OCI-LY1 (cell line): ENCODE measurements at regions not wholly inside any gene's neighbourhood (a gene's known extent, or its start where the extent isn't known, plus 50 kb on each side); places are given as distances from the start of the nearest gene placed in this dataset.
"Not testable (repeated sequence)": the region's sequence is repeated elsewhere in the genome, so short reads cannot be mapped to it uniquely, and the experiment has no call there.

Experiments used
- H2AFZ ChIP-seq: fragments of 200-600 bp; sonication (generic), shearing (Covaris generic); 2 replicates; pipeline ENCODE4 v1.6.0; 2014; ENCODE audit warnings: antibody characterized with exemption, mild to moderate bottlenecking, low read length
- H3F3A ChIP-seq: fragments of 200-600 bp; sonication (generic), shearing (Covaris generic); 2 replicates; pipeline ENCODE4 v1.6.0; 2014; ENCODE audit warnings: mild to moderate bottlenecking, antibody characterized with exemption, low read length, moderate library complexity; ENCODE audit not compliant: insufficient read depth
- H3K27ac ChIP-seq: fragments of 200-600 bp; sonication (generic); 2 replicates; pipeline ENCODE4 v1.5.1; 2014; ENCODE audit warnings: low read length, mixed run types, mild to moderate bottlenecking, low read depth; ENCODE audit not compliant: poor library complexity, severe bottlenecking
- H3K27me3 ChIP-seq: fragments of 200-600 bp; sonication (generic); 2 replicates; pipeline ENCODE4 v1.6.0; 2014; ENCODE audit warnings: antibody characterized with exemption, mild to moderate bottlenecking, low read length, moderate library complexity; ENCODE audit not compliant: insufficient read depth
- H3K36me3 ChIP-seq: fragments of 200-600 bp; sonication (generic); 2 replicates; pipeline ENCODE4 v1.6.1; 2014; ENCODE audit warnings: mild to moderate bottlenecking, antibody characterized with exemption, low read length, moderate library complexity, mixed read lengths; ENCODE audit not compliant: insufficient read depth
- H3K4me1 ChIP-seq: fragments of 200-600 bp; sonication (generic); 2 replicates; pipeline ENCODE4 v1.5.1; 2014; ENCODE audit warnings: mild to moderate bottlenecking, low read length, moderate library complexity; ENCODE audit not compliant: insufficient read depth, severe bottlenecking
- H3K4me2 ChIP-seq: fragments of 200-600 bp; sonication (generic), shearing (Covaris generic); 2 replicates; pipeline ENCODE4 v1.6.1; 2014; ENCODE audit warnings: low read length
- H3K4me3 ChIP-seq: fragments of 200-600 bp; sonication (generic); 2 replicates; pipeline ENCODE4 v1.5.1; 2014; ENCODE audit warnings: low read length, low read depth, mild to moderate bottlenecking, mixed read lengths; ENCODE audit not compliant: poor library complexity, severe bottlenecking
- H3K79me2 ChIP-seq: fragments of 200-600 bp; shearing (Covaris generic); 2 replicates; pipeline ENCODE4 v1.6.1; 2016; ENCODE audit warnings: mixed run types, low read length, mixed read lengths; ENCODE audit not compliant: insufficient read depth
- H3K9ac ChIP-seq: fragments of 200-600 bp; sonication (generic), shearing (Covaris generic); 2 replicates; pipeline ENCODE4 v1.6.1; 2014; ENCODE audit warnings: mild to moderate bottlenecking, low read length, mixed read lengths
- H3K9me2 ChIP-seq: fragments of 200-600 bp; sonication (generic), shearing (Covaris generic); 2 replicates; pipeline ENCODE4 v1.6.1; 2014; ENCODE audit warnings: low read depth, mild to moderate bottlenecking, low read length, mixed read lengths
- H3K9me3 ChIP-seq: fragments of 200-600 bp; shearing (Covaris generic); 2 replicates; pipeline ENCODE4 v1.6.1; 2014; ENCODE audit warnings: low read length, mixed read lengths
- H4K20me1 ChIP-seq: fragments of 200-600 bp; sonication (generic), shearing (Covaris generic); 2 replicates; pipeline ENCODE4 v1.6.0; 2016; ENCODE audit warnings: mild to moderate bottlenecking, low read length; ENCODE audit not compliant: insufficient read depth
- EZH2 ChIP-seq: fragments of 200-600 bp; sonication (generic), shearing (Covaris generic); IDR thresholded peaks from 2 replicates; pipeline ENCODE4 v1.8.0; 2017; ENCODE audit warnings: borderline replicate concordance, mixed run types, mild to moderate bottlenecking, antibody characterized with exemption, low read length, moderate library complexity, mixed read lengths
- TF ChIP-seq, protein P1 (sequence below): fragments of 200-600 bp; sonication (generic), shearing (Covaris generic); IDR thresholded peaks from 2 replicates; pipeline ENCODE4 v1.5.1; 2017; ENCODE audit warnings: mild to moderate bottlenecking, antibody characterized with exemption, low read length, moderate library complexity, mixed read lengths

DNA sequence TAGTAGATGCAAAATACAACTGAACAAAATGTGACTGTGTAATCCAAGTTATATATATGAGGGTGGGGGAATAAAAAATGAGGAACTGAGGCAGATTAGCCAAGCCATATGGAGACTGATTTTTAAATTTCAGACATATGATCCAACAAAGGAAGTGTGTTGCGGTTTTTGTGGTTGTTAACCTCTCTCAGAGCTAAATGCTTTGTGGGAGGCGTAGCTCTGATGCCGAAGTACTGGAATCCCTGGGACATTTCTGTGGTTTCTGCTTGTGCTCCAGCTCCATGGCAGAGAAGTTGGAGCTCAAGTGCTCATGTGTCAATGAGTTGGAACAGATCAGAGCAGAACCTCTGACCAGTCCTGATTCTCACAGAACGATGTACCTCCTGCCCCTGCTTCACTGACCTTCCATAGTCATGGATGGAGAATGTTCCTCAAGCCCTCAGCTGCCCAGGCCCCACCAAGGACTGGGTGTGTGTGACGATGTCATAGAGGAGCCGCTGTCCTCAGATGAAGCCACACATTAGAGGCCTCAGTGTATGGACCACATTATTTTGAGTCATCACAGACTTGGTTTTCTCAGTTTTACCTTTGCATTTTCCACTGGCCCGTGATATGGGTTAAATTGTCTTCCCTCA is 107.6 kb downstream of the SOX1 start:
- Histone ChIP-seq H3K9ac (no peak overlapping the region), H3F3A (no peaks in the 10 kb centered on the region), H3K79me2 (no peaks in the 10 kb centered on the region), H3K27me3 (peaks cover 11% of the 10 kb centered on the region; the same call in 1 of the 2 replicates), H3K9me3 (peaks cover 5% of the 10 kb centered on the region; the same call in 1 of the 2 replicates), H4K20me1 (no peaks in the 10 kb centered on the region), H3K36me3 (no peaks in the 10 kb centered on the region), H3K9me2 (no peaks in the 10 kb centered on the region), H2AFZ (no peak overlapping the region), H3K27ac (no peak overlapping the region), H3K4me1 (no peaks in the 10 kb centered on the region), H3K4me3 (no peak overlapping the region), H3K4me2 (no peak overlapping the region)
- no peak for TF ChIP-seq EZH2
- TF ChIP-seq, protein P1, sequence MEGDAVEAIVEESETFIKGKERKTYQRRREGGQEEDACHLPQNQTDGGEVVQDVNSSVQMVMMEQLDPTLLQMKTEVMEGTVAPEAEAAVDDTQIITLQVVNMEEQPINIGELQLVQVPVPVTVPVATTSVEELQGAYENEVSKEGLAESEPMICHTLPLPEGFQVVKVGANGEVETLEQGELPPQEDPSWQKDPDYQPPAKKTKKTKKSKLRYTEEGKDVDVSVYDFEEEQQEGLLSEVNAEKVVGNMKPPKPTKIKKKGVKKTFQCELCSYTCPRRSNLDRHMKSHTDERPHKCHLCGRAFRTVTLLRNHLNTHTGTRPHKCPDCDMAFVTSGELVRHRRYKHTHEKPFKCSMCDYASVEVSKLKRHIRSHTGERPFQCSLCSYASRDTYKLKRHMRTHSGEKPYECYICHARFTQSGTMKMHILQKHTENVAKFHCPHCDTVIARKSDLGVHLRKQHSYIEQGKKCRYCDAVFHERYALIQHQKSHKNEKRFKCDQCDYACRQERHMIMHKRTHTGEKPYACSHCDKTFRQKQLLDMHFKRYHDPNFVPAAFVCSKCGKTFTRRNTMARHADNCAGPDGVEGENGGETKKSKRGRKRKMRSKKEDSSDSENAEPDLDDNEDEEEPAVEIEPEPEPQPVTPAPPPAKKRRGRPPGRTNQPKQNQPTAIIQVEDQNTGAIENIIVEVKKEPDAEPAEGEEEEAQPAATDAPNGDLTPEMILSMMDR = no peak

DNA sequence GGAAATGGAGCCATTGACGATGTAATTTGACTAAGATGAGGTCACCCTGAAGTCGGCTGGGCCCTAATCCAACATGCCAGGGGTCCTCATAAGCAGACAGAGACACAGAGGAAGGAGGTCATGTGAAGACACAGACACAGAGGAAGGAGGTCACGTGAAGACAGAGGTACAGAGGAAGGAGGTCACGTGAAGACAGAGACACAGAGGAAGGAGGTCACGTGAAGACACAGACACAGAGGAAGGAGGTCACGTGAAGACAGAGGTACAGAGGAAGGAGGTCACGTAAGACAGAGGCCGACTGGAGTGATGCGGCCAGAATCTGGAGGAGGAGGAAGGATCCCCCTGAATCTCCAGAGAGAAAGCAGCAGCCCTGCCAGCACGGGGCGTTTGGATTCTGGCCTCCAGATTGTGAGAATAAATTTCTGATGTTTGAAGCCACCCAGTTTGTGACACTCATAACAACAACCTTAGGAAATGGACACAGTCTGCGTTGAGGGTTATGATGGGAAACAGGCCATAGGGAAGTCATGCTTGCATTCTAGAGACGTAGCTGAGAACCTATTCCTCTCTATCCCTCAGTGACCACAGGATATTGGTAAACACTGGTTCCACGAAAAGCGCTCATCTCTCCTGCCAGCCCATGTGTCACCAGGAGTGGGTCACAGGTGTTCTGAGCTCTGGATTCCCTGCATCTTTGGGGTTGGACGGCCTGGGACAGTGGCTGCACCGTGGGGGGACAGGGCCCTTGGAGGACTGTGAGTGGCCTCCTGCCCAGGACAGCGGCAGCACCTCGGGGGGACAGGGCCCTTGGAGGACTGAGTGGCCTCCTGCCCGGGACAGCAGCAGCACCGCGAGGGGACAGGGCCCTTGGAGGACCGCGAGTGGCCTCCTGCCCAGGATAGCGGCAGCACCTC is 108.5 kb downstream of the SOX1 start:
- H3K4me3 ChIP-seq = no peak overlapping the region
- H3K4me1 ChIP-seq = no peaks in the 10 kb centered on the region
- no peak overlapping the region for H3K9ac ChIP-seq
- no peak overlapping the region for H3K4me2 ChIP-seq
- TF ChIP-seq EZH2 = no peak
- TF ChIP-seq, protein P1 = no peak
- no peaks in the 10 kb centered on the region for H3K79me2 ChIP-seq
- H3K27ac ChIP-seq = no peak overlapping the region
- no peaks in the 10 kb centered on the region for H3F3A ChIP-seq
- H3K9me3 ChIP-seq = peaks cover 5% of the 10 kb centered on the region; the same call in 1 of the 2 replicates
- no peak overlapping the region for H2AFZ ChIP-seq
- peaks cover 11% of the 10 kb centered on the region; the same call in 1 of the 2 replicates for H3K27me3 ChIP-seq
- no peaks in the 10 kb centered on the region for H3K36me3 ChIP-seq
- no peaks in the 10 kb centered on the region for H4K20me1 ChIP-seq
- no peaks in the 10 kb centered on the region for H3K9me2 ChIP-seq

DNA sequence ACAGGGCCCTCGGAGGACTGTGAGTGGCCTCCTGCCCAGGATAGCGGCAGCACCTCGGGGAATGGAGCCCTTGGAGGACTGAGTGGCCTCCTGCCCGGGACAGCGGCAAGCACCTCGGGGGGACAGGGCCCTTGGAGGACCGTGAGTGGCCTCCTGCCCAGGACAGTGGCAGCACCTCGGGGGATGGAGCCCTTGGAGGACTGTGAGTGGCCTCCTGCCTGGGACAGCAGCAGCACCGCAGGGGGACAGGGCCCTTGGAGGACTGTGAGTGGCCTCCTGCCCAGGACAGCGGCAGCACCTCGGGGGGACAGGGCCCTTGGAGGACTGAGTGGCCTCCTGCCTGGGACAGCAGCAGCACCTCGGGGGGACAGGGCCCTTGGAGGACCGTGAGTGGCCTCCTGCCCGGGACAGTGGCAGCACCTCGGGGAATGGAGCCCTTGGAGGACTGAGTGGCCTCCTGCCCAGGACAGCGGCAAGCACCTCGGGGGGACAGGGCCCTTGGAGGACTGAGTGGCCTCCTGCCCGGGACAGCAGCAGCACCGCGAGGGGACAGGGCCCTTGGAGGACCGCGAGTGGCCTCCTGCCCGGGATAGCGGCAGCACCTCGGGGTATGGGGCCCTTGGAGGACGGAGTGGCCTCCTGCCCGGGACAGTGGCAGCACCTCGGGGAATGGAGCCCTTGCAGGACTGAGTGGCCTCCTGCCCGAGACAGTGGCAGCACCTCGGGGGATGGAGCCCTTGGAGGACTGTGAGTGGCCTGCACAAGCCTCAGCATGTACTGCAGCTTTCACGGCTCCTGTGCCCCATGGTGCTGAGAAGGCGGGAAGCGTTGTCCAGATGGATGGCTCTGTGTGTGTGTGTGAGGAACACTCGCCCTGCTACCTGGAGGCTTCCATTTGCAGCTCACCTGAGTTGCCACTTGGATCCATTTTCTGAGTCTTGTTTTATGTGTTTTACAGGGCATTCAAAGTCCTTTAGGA is 109.5 kb downstream of the SOX1 start:
- not testable (repeated sequence) for H3K27ac ChIP-seq

More for the DNA sequence above, 109.5 kb downstream of the SOX1 start:
- not testable (repeated sequence) for H3K4me3 ChIP-seq, H3K9me2 ChIP-seq, H3K79me2 ChIP-seq, H3K36me3 ChIP-seq, H3F3A ChIP-seq, H3K4me2 ChIP-seq, H3K4me1 ChIP-seq, H3K9me3 ChIP-seq, H4K20me1 ChIP-seq, H2AFZ ChIP-seq, H3K9ac ChIP-seq
- H3K27me3 ChIP-seq = peaks cover 11% of the 10 kb centered on the region; the same call in 1 of the 2 replicates
